ENCODE measurements at regions not wholly inside any gene's neighbourhood (a gene's known extent, or its start where the extent isn't known, plus 50 kb on each side); places are given as distances from the start of the nearest gene placed in this dataset.

GRCh38 chr10:28800144-28800543, 122.8 kb downstream of the BAMBI start:
- TF ChIP-seq POLR2AphosphoS5 (IDR thresholded peaks at IDR 0.05; ENCODE audit: low read depth, low read length), result no peak
- TF ChIP-seq SP1 (IDR thresholded peaks at IDR 0.05; ENCODE audit: low read depth), result no peak
- no peak for TF ChIP-seq REST (IDR thresholded peaks at IDR 0.05; ENCODE audit: low read depth)
- no peak for TF ChIP-seq JUND (IDR thresholded peaks at IDR 0.05)
- TF ChIP-seq CTCF (IDR thresholded peaks at IDR 0.05 in 2 of 3, conservative IDR thresholded peaks at IDR 0.05 in 1 of 3; ENCODE audit: borderline replicate concordance in 1 of 3, insufficient read depth in 1 of 3, low read depth in 2 of 3, low read length in 2 of 3), result no peak
- TF ChIP-seq POLR2A (IDR thresholded peaks at IDR 0.05; ENCODE audit: borderline replicate concordance, extremely low read depth, insufficient read depth, insufficient read length), result no peak
- no peak for TF ChIP-seq EZH2 (IDR thresholded peaks at IDR 0.05)
- TF ChIP-seq RAD21 (IDR thresholded peaks at IDR 0.05; ENCODE audit: low read depth), result no peak

Data from HCT116 (cell line).